Activated T-cell treated with anti-CD3 and anti-CD28 coated beads, Interleukin-2, amount 50 U/mL, for 24 hours (primary cell): ENCODE measurements at regions not wholly inside any gene's neighbourhood (a gene's known extent, or its start where the extent isn't known, plus 50 kb on each side); places are given as distances from the start of the nearest gene placed in this dataset.

Source experiments
- DNase-seq: peaks from one replicate; pipeline ENCODE4 v3.0.0-alpha.2; 2020
- H3K27ac Mint-ChIP-seq: 2 replicates; pipeline ENCODE4 v1.8.0; 2020; ENCODE audit warnings: mild to moderate bottlenecking, mixed read lengths
- H3K27me3 Mint-ChIP-seq: 2 replicates; pipeline ENCODE4 v1.8.0; 2020; ENCODE audit warnings: mixed read lengths
- H3K36me3 Mint-ChIP-seq: 2 replicates; pipeline ENCODE4 v1.8.0; 2020; ENCODE audit warnings: low read depth, mixed read lengths
- H3K4me1 Mint-ChIP-seq: 2 replicates; pipeline ENCODE4 v1.8.0; 2020; ENCODE audit warnings: low read depth, mixed read lengths
- H3K4me3 Mint-ChIP-seq: 2 replicates; pipeline ENCODE4 v1.8.0; 2020; ENCODE audit warnings: mild to moderate bottlenecking, moderate library complexity, mixed read lengths
- H3K9me3 Mint-ChIP-seq: 2 replicates; pipeline ENCODE4 v1.8.0; 2020; ENCODE audit warnings: mixed read lengths

GRCh38 chr3:15953841-15954240 lies 156.1 kb upstream of the ANKRD28 start:
- Mint-ChIP-seq H3K27me3 (no peaks in the 10 kb centered on the region), H3K9me3 (no peaks in the 10 kb centered on the region), H3K4me1 (no peaks in the 10 kb centered on the region), H3K36me3 (no peaks in the 10 kb centered on the region), H3K4me3 (no peak overlapping the region), H3K27ac (no peak overlapping the region)
- DNase-seq = no peak

- no peaks in the 10 kb centered on the region for H3K9me3 Mint-ChIP-seq
- H3K4me3 Mint-ChIP-seq = no peak overlapping the region
- H3K27me3 Mint-ChIP-seq = no peaks in the 10 kb centered on the region
- no peaks in the 10 kb centered on the region for H3K4me1 Mint-ChIP-seq
- DNase-seq = no peak
- no peaks in the 10 kb centered on the region for H3K36me3 Mint-ChIP-seq
- no peak overlapping the region for H3K27ac Mint-ChIP-seq
These were observed 158.2 kb upstream of the ANKRD28 start for GRCh38 chr3:15955968-15956367.

GRCh38 chr3:15958692-15959433 lies 161.1 kb upstream of the ANKRD28 start:
- Mint-ChIP-seq H3K36me3 (no peaks in the 10 kb centered on the region), H3K27ac (no peak overlapping the region), H3K27me3 (no peaks in the 10 kb centered on the region), H3K4me3 (no peak overlapping the region), H3K4me1 (no peaks in the 10 kb centered on the region), H3K9me3 (no peaks in the 10 kb centered on the region)
- no peak for DNase-seq

- Mint-ChIP-seq H3K27me3 (no peaks in the 10 kb centered on the region), H3K27ac (no peak overlapping the region), H3K36me3 (no peaks in the 10 kb centered on the region), H3K4me1 (no peaks in the 10 kb centered on the region), H3K9me3 (no peaks in the 10 kb centered on the region), H3K4me3 (no peak overlapping the region)
- DNase-seq = no peak
These were observed 161.6 kb upstream of the ANKRD28 start for GRCh38 chr3:15959434-15959811.

- no peaks in the 10 kb centered on the region for H3K4me1 Mint-ChIP-seq
- H3K27ac Mint-ChIP-seq = no peak overlapping the region
- DNase-seq = no peak
- H3K27me3 Mint-ChIP-seq = no peaks in the 10 kb centered on the region
- H3K9me3 Mint-ChIP-seq = no peaks in the 10 kb centered on the region
- no peaks in the 10 kb centered on the region for H3K36me3 Mint-ChIP-seq
- H3K4me3 Mint-ChIP-seq = no peak overlapping the region
These were observed 167.0 kb upstream of the ANKRD28 start for GRCh38 chr3:15964605-15965442.

GRCh38 chr3:15967577-15967976 lies 169.8 kb upstream of the ANKRD28 start:
- DNase-seq = no peak
- Mint-ChIP-seq H3K27me3 (no peaks in the 10 kb centered on the region), H3K36me3 (no peaks in the 10 kb centered on the region), H3K27ac (no peak overlapping the region), H3K9me3 (no peaks in the 10 kb centered on the region), H3K4me1 (no peaks in the 10 kb centered on the region), H3K4me3 (no peak overlapping the region)

- Mint-ChIP-seq H3K4me1 (no peaks in the 10 kb centered on the region), H3K4me3 (no peak overlapping the region), H3K27me3 (peaks cover 3% of the 10 kb centered on the region), H3K36me3 (no peaks in the 10 kb centered on the region), H3K27ac (no peak overlapping the region), H3K9me3 (no peaks in the 10 kb centered on the region)
- DNase-seq = no peak
These were observed 172.3 kb upstream of the ANKRD28 start for GRCh38 chr3:15969874-15970640.

- Mint-ChIP-seq H3K4me3 (no peak overlapping the region), H3K4me1 (no peaks in the 10 kb centered on the region), H3K36me3 (no peaks in the 10 kb centered on the region), H3K27ac (no peak overlapping the region), H3K9me3 (no peaks in the 10 kb centered on the region), H3K27me3 (peaks cover 3% of the 10 kb centered on the region)
- no peak for DNase-seq
These were observed 175.6 kb upstream of the ANKRD28 start for GRCh38 chr3:15973414-15973813.

GRCh38 chr3:15973940-15974339 lies 176.2 kb upstream of the ANKRD28 start:
- H3K4me1 Mint-ChIP-seq = no peaks in the 10 kb centered on the region
- H3K36me3 Mint-ChIP-seq = no peaks in the 10 kb centered on the region
- no peak overlapping the region for H3K27ac Mint-ChIP-seq
- H3K27me3 Mint-ChIP-seq = peaks cover 3% of the 10 kb centered on the region
- DNase-seq = no peak
- H3K9me3 Mint-ChIP-seq = no peaks in the 10 kb centered on the region
- H3K4me3 Mint-ChIP-seq = no peak overlapping the region

GRCh38 chr3:15974647-15975046 lies 176.9 kb upstream of the ANKRD28 start:
- H3K4me3 Mint-ChIP-seq = no peak overlapping the region
- DNase-seq = no peak
- H3K4me1 Mint-ChIP-seq = no peaks in the 10 kb centered on the region
- no peaks in the 10 kb centered on the region for H3K36me3 Mint-ChIP-seq
- H3K27ac Mint-ChIP-seq = no peak overlapping the region
- no peaks in the 10 kb centered on the region for H3K9me3 Mint-ChIP-seq
- peaks cover 3% of the 10 kb centered on the region for H3K27me3 Mint-ChIP-seq

GRCh38 chr3:15976524-15976923 lies 178.7 kb upstream of the ANKRD28 start:
- no peak for DNase-seq
- Mint-ChIP-seq H3K4me1 (no peaks in the 10 kb centered on the region), H3K36me3 (no peaks in the 10 kb centered on the region), H3K4me3 (no peak overlapping the region), H3K9me3 (no peaks in the 10 kb centered on the region), H3K27ac (no peak overlapping the region), H3K27me3 (peaks cover 3% of the 10 kb centered on the region)

- Mint-ChIP-seq H3K4me3 (no peak overlapping the region), H3K27me3 (peaks cover 3% of the 10 kb centered on the region), H3K4me1 (no peaks in the 10 kb centered on the region), H3K27ac (no peak overlapping the region), H3K36me3 (no peaks in the 10 kb centered on the region), H3K9me3 (no peaks in the 10 kb centered on the region)
- DNase-seq = no peak
These were observed 179.3 kb upstream of the ANKRD28 start for GRCh38 chr3:15977090-15977489.

- H3K4me1 Mint-ChIP-seq = no peaks in the 10 kb centered on the region
- H3K27ac Mint-ChIP-seq = no peak overlapping the region
- no peaks in the 10 kb centered on the region for H3K9me3 Mint-ChIP-seq
- no peak overlapping the region for H3K4me3 Mint-ChIP-seq
- DNase-seq = no peak
- no peaks in the 10 kb centered on the region for H3K36me3 Mint-ChIP-seq
- H3K27me3 Mint-ChIP-seq = peaks cover 3% of the 10 kb centered on the region
These were observed 179.9 kb upstream of the ANKRD28 start for GRCh38 chr3:15977598-15978232.

GRCh38 chr3:15978801-15979200 lies 181.0 kb upstream of the ANKRD28 start:
- Mint-ChIP-seq H3K27ac (no peak overlapping the region), H3K4me3 (no peak overlapping the region), H3K36me3 (no peaks in the 10 kb centered on the region), H3K4me1 (no peaks in the 10 kb centered on the region), H3K27me3 (peaks cover 3% of the 10 kb centered on the region), H3K9me3 (no peaks in the 10 kb centered on the region)
- DNase-seq = no peak
